ENCODE measurements at regions not wholly inside any gene's neighbourhood (a gene's known extent, or its start where the extent isn't known, plus 50 kb on each side); places are given as distances from the start of the nearest gene placed in this dataset.

DNA sequence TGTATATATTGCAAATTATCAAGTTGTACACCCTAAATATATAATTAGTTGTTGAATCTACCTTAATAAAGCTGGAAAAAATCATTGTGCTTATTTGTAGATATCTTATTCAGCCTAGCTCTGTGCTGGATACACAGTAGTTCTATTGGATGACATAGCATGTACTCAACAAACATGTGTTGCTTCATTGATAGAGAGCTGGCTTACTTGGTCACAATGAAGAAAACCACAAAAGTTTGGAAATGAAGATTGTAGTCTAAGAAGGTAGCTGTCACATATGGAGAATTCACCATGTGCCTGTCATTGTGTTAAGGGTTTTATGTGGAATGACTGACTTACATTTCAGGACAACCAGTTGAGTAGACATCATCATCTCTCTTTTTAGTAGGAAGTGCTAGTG, 278.9 kb downstream of the LMO7 start:
- H3K9ac ChIP-seq (replicated peaks; ENCODE audit: extremely low read depth, insufficient read depth, low read length): no peak overlapping the region
- no peak overlapping the region for H3K4me3 ChIP-seq (replicated peaks in 1 of 3; ENCODE audit: insufficient read depth in 1 of 3, low read depth in 1 of 3, low read length in 3 of 3)
- no peaks in the 10 kb centered on the region for H3K9me1 ChIP-seq (replicated peaks; ENCODE audit: control insufficient read depth, extremely low read depth, insufficient read depth, low read length)
- no peak overlapping the region for H2AFZ ChIP-seq (ENCODE audit: low read depth, low read length)
- no TSS peak for BruUV-seq (replicated peaks)
- no peaks in the 10 kb centered on the region for H3K79me2 ChIP-seq (ENCODE audit: control insufficient read depth, insufficient read depth, low read length)
- CTCF ChIA-PET: no interaction called here
- no peaks in the 10 kb centered on the region for H4K20me1 ChIP-seq (replicated peaks; ENCODE audit: control insufficient read depth, extremely low read depth, insufficient read depth, low read length)
- dilution Hi-C loops (cut with MboI; ENCODE audit: extremely low pct_ligation_motif_present, low sequenced_read_pairs) (no loop called here), intact Hi-C loops (cut with micrococcal nuclease) (no loop called here)
- no peak for FAIRE-seq
- no peak for DNase-seq (ENCODE audit: low read depth, low spot score)
- no peaks in the 10 kb centered on the region for H3K27me3 ChIP-seq (ENCODE audit: control insufficient read depth in 2 of 2, insufficient read depth in 2 of 2, low read length in 2 of 2)
- no peak overlapping the region for H3K27ac ChIP-seq (ENCODE audit: insufficient read depth, low read depth, low read length)
- no peaks in the 10 kb centered on the region for H3K36me3 ChIP-seq (ENCODE audit: control insufficient read depth in 2 of 2, extremely low read depth in 1 of 2, insufficient read depth in 2 of 2, low read length in 2 of 2)
- H3K4me2 ChIP-seq (ENCODE audit: insufficient read depth, low read length): no peak overlapping the region
- TF ChIP-seq MYC (IDR thresholded peaks at IDR 0.05; ENCODE audit: low read depth, low read length) (no peak), JUN (IDR thresholded peaks at IDR 0.05; ENCODE audit: borderline replicate concordance, insufficient read depth, insufficient read length, low read depth) (no peak), GATA2 (IDR thresholded peaks at IDR 0.05; ENCODE audit: insufficient read depth, insufficient read length, low read depth, low read length) (no peak), EZH2 (IDR thresholded peaks at IDR 0.05; ENCODE audit: borderline replicate concordance, low read depth, low read length, severe bottlenecking) (no peak), POLR2AphosphoS5 (IDR thresholded peaks at IDR 0.05; ENCODE audit: insufficient read depth, low read depth, low read length) (no peak), FOS (IDR thresholded peaks at IDR 0.05; ENCODE audit: borderline replicate concordance, insufficient read depth, low read length) (no peak), POLR2A (IDR thresholded peaks at IDR 0.05; ENCODE audit: low read depth, low read length) (no peak)
- TF ChIP-seq, protein P1, sequence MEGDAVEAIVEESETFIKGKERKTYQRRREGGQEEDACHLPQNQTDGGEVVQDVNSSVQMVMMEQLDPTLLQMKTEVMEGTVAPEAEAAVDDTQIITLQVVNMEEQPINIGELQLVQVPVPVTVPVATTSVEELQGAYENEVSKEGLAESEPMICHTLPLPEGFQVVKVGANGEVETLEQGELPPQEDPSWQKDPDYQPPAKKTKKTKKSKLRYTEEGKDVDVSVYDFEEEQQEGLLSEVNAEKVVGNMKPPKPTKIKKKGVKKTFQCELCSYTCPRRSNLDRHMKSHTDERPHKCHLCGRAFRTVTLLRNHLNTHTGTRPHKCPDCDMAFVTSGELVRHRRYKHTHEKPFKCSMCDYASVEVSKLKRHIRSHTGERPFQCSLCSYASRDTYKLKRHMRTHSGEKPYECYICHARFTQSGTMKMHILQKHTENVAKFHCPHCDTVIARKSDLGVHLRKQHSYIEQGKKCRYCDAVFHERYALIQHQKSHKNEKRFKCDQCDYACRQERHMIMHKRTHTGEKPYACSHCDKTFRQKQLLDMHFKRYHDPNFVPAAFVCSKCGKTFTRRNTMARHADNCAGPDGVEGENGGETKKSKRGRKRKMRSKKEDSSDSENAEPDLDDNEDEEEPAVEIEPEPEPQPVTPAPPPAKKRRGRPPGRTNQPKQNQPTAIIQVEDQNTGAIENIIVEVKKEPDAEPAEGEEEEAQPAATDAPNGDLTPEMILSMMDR (IDR thresholded peaks at IDR 0.05; ENCODE audit: extremely low read depth in 1 of 2, insufficient read depth in 1 of 2, low read depth in 1 of 2, low read length in 2 of 2): no peak
- TF ChIP-seq, protein P2, sequence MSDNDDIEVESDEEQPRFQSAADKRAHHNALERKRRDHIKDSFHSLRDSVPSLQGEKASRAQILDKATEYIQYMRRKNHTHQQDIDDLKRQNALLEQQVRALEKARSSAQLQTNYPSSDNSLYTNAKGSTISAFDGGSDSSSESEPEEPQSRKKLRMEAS (IDR thresholded peaks at IDR 0.05; ENCODE audit: insufficient read depth, insufficient read length): no peak
- no peaks in the 10 kb centered on the region for H3K9me3 ChIP-seq (replicated peaks; ENCODE audit: control insufficient read depth, insufficient read depth, low read length)
- POLR2A ChIA-PET: no interaction called here
- no peaks in the 10 kb centered on the region for H3K4me1 ChIP-seq (ENCODE audit: control insufficient read depth, extremely low read depth, insufficient read depth, low read length)

All from endothelial cell of umbilical vein (primary cell).